DND-41 (cell line): ENCODE measurements at regions not wholly inside any gene's neighbourhood (a gene's known extent, or its start where the extent isn't known, plus 50 kb on each side); places are given as distances from the start of the nearest gene placed in this dataset.
"Not testable (repeated sequence)": the region's sequence is repeated elsewhere in the genome, so short reads cannot be mapped to it uniquely, and the experiment has no call there.

Experiments used
- ATAC-seq: fragments of 200-7000 bp; cut with Tn5 transposase; 3 replicates; pipeline ENCODE4 v1.9.1; 2021; ENCODE audit warnings: low read depth; ENCODE audit not compliant: insufficient read depth
- DNase-seq: peaks from one replicate; pipeline ENCODE4 v3.0.0-alpha.2; 2020
- H2AFZ ChIP-seq: 2 replicates; pipeline ENCODE4 v1.6.0; 2012; ENCODE audit warnings: low read depth, low read length
- H3K27ac ChIP-seq: 2 replicates; pipeline ENCODE4 v1.5.1; 2012; ENCODE audit warnings: low read length, inconsistent platforms
- H3K27me3 ChIP-seq: fragments of 200-600 bp; sonication (generic); 2 replicates; pipeline ENCODE4 v1.6.0; 2012; ENCODE audit warnings: low read length, mild to moderate bottlenecking, inconsistent platforms; ENCODE audit not compliant: insufficient read depth, poor library complexity
- H3K36me3 ChIP-seq: 2 replicates; pipeline ENCODE4 v1.5.1; 2012; ENCODE audit warnings: low read length, inconsistent platforms; ENCODE audit not compliant: insufficient read depth
- H3K4me1 ChIP-seq: 2 replicates; pipeline ENCODE4 v1.5.1; 2012; ENCODE audit warnings: mild to moderate bottlenecking, low read length; ENCODE audit not compliant: insufficient read depth
- H3K4me2 ChIP-seq: 2 replicates; pipeline ENCODE4 v1.6.0; 2012; ENCODE audit warnings: mild to moderate bottlenecking, moderate library complexity, low read length, inconsistent platforms; ENCODE audit not compliant: insufficient read depth
- H3K4me3 ChIP-seq, 2 experiments: fragments of 200-600 bp in 1 of 2; shearing (Covaris generic) in 1 of 2; 2 replicates each; pipeline ENCODE4 v1.5.1; 2012 to 2016; ENCODE audit warnings: inconsistent platforms in 2 of 2, low read length in 2 of 2, mild to moderate bottlenecking in 2 of 2, low read depth in 1 of 2, moderate library complexity in 1 of 2
- H3K79me2 ChIP-seq: 2 replicates; pipeline ENCODE4 v1.6.0; 2012; ENCODE audit warnings: low read length, inconsistent platforms; ENCODE audit not compliant: insufficient read depth
- H3K9ac ChIP-seq: 2 replicates; pipeline ENCODE4 v1.6.0; 2012; ENCODE audit warnings: low read depth, mild to moderate bottlenecking, inconsistent platforms, low read length, moderate library complexity
- H3K9me3 ChIP-seq: 2 replicates; pipeline ENCODE4 v1.5.1; 2012; ENCODE audit warnings: low read length, moderate library complexity, mild to moderate bottlenecking, inconsistent platforms; ENCODE audit not compliant: insufficient read depth, severe bottlenecking
- H4K20me1 ChIP-seq: 2 replicates; pipeline ENCODE4 v1.6.0; 2012; ENCODE audit warnings: low read length; ENCODE audit not compliant: insufficient read depth
- EZH2 ChIP-seq: IDR thresholded peaks from 3 replicates; pipeline ENCODE4 v1.6.1; 2012; ENCODE audit warnings: borderline replicate concordance, low read depth, mild to moderate bottlenecking, moderate library complexity, low read length, inconsistent platforms; ENCODE audit not compliant: severe bottlenecking
- TF ChIP-seq, protein P1 (sequence below): IDR thresholded peaks from 2 replicates; pipeline ENCODE4 v1.5.1; 2012; ENCODE audit warnings: borderline replicate concordance, low read length, moderate library complexity, mild to moderate bottlenecking; ENCODE audit not compliant: poor library complexity, severe bottlenecking; ENCODE audit errors: extremely low read depth

DNA sequence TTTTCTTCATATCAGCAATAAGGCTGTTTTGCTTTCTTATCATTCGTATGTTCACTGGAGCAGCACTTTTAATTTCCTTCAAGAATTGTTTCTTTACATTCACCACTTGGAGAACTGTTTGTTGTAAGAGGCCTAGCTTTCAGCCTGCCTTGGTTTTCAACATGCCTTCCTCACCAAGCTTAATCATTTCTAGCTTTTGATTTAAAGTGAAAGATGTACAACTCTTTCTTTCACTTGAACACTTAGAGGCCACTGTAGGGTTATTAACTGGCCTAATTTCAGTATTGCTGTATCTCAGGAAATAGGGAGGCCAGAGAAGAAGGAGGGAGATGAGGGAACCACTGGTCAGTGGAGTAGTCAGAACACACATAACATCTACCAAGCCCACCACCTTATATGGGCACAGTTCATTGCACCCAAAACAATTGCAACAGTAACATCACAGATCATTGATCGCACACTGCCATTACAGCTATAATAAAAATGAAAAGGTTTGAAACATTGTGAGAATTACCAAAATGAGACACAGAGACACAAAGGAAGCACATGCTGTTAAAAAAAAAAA is 181.4 kb upstream of the TUBA3C start:
- no peak for TF ChIP-seq EZH2
- TF ChIP-seq, protein P1, sequence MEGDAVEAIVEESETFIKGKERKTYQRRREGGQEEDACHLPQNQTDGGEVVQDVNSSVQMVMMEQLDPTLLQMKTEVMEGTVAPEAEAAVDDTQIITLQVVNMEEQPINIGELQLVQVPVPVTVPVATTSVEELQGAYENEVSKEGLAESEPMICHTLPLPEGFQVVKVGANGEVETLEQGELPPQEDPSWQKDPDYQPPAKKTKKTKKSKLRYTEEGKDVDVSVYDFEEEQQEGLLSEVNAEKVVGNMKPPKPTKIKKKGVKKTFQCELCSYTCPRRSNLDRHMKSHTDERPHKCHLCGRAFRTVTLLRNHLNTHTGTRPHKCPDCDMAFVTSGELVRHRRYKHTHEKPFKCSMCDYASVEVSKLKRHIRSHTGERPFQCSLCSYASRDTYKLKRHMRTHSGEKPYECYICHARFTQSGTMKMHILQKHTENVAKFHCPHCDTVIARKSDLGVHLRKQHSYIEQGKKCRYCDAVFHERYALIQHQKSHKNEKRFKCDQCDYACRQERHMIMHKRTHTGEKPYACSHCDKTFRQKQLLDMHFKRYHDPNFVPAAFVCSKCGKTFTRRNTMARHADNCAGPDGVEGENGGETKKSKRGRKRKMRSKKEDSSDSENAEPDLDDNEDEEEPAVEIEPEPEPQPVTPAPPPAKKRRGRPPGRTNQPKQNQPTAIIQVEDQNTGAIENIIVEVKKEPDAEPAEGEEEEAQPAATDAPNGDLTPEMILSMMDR = no peak
- no peak for ATAC-seq

DNA sequence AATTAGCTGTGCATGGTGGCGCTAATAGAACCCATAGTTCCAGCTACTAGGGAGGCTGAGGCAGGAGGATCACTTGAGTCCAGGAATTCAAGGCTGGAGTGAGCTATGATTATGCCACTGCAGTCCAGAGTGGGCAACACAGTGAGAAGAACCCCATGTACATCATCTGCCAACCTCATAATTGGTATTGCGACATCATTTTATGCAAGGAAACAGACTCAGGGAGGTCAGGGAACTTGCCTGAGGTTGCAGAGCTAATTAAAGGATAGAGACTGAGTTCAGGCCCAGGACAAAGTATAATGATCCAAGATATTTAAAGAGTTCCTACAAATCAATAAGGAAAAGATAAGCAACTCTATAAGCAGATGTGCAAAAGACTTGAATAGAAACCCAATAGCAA is 178.1 kb upstream of the TUBA3C start:
- H3K4me3 ChIP-seq, H3K4me2 ChIP-seq, H3K9me3 ChIP-seq: not testable (repeated sequence)

More for the DNA sequence above, 181.4 kb upstream of the TUBA3C start:
- Histone ChIP-seq H3K9ac (no peak overlapping the region), H3K4me2 (no peak overlapping the region), H3K27me3 (no peaks in the 10 kb centered on the region), H3K27ac (no peak overlapping the region), H3K4me1 (no peaks in the 10 kb centered on the region), H3K36me3 (no peaks in the 10 kb centered on the region), H2AFZ (no peak overlapping the region), H3K79me2 (no peaks in the 10 kb centered on the region), H4K20me1 (no peaks in the 10 kb centered on the region), H3K9me3 (no peaks in the 10 kb centered on the region), H3K4me3 (no peak overlapping the region)
- no peak for DNase-seq

DNA sequence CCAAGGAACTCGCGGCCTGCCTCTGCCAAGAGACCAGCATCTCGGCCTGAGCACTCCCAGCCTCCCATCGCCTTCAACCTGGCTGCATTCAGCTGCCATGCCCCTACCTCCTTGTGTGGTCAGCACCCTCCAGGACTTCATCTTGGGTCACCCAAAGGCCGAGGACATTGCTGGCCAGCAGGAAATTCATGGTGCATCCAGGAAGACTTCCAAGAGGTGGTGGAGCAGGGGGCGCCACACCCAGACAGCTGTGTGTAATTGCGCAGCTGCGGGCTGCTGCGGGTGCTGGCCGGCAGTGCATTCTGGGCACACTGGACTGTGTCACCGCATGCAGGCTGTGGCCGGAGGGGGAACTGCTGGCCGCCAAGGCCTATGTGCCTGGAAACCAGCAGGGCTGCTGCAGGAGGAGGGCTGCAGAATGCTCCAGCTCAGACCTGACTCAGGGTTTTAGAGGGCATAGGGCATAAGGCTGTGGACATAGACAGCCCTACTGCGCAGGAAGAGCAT is 164.3 kb upstream of the TUBA3C start:
- no peak overlapping the region for H3K4me2 ChIP-seq
- no peak overlapping the region for H3K27ac ChIP-seq
- H3K9ac ChIP-seq = no peak overlapping the region
- no peak overlapping the region for H2AFZ ChIP-seq
- no peaks in the 10 kb centered on the region for H3K36me3 ChIP-seq
- H3K9me3 ChIP-seq = no peaks in the 10 kb centered on the region
- no peaks in the 10 kb centered on the region for H3K27me3 ChIP-seq
- no peaks in the 10 kb centered on the region for H4K20me1 ChIP-seq
- ATAC-seq (no peak), DNase-seq (no peak)
- H3K4me3 ChIP-seq = no peak overlapping the region
- H3K4me1 ChIP-seq = no peaks in the 10 kb centered on the region
- H3K79me2 ChIP-seq = no peaks in the 10 kb centered on the region
- TF ChIP-seq, protein P1 = no peak
- TF ChIP-seq EZH2 = no peak

More for the DNA sequence above, 178.1 kb upstream of the TUBA3C start:
- not testable (repeated sequence) for H3K9ac ChIP-seq, H3K79me2 ChIP-seq, H3K4me1 ChIP-seq, H3K36me3 ChIP-seq, DNase-seq, H3K27ac ChIP-seq, H3K27me3 ChIP-seq, H2AFZ ChIP-seq, H4K20me1 ChIP-seq, ATAC-seq

DNA sequence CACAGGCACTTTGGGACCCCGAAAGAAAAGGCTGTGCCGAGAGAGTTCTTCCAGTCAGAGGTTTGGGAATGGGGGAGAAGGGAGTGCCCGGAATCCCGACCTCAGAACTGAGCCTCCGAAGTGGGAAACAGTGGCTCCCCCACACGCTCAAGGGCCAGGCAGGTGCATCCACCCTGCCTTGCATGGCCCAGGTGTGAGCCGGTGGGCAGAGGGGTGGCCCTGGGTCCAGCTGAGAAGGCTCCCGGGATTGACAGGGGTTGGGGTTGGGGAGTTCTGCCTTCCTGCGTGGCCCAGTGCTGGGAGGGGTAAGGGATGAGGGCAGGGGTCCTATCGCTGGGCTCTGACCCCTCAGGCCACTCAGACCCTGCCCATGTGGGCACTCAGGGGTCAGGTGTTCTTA is 163.5 kb upstream of the TUBA3C start:
- H3K4me1 ChIP-seq = no peaks in the 10 kb centered on the region
- H3K27me3 ChIP-seq = no peaks in the 10 kb centered on the region
- no peaks in the 10 kb centered on the region for H3K9me3 ChIP-seq
- ATAC-seq (no peak), DNase-seq (no peak)
- TF ChIP-seq EZH2 = no peak
- TF ChIP-seq, protein P1 = no peak
- H3K36me3 ChIP-seq = no peaks in the 10 kb centered on the region
- H3K79me2 ChIP-seq = no peaks in the 10 kb centered on the region
- H4K20me1 ChIP-seq = no peaks in the 10 kb centered on the region
- H3K9ac ChIP-seq = no peak overlapping the region
- H3K4me2 ChIP-seq = no peak overlapping the region
- H3K4me3 ChIP-seq = no peak overlapping the region
- no peak overlapping the region for H2AFZ ChIP-seq
- no peak overlapping the region for H3K27ac ChIP-seq

DNA sequence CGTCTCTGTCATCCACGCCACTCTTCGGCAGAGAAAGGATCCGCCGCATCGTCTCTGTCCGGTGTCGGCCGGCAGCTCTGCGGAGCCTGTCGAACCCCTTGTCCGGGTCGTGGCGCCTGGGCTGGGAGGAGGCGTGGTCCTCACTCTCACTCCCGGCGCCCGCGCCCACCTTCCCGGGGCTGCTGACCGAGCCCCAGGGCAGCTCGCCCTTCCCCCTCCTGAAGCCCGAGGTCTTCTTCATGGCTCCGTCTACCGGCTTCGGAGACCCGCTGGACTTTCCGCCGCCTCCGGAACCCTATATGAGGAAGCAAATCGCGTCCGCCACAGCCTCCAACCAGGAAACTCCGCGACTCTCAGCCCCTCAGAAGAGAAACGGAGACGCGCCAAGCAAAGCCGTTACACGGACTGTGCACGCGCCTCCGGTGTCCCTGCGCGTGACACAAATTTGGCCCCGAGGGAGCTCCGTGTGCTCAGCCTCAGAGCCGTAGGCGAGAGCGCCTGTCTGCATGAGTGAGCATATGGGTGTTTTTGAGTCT is 163.0 kb upstream of the TUBA3C start:
- not testable (repeated sequence) for H3K4me2 ChIP-seq

More for the DNA sequence above, 163.0 kb upstream of the TUBA3C start:
- not testable (repeated sequence) for H3K4me3 ChIP-seq, H2AFZ ChIP-seq, H3K9ac ChIP-seq, H3K9me3 ChIP-seq, H3K27ac ChIP-seq, ATAC-seq, DNase-seq, H3K36me3 ChIP-seq, H3K79me2 ChIP-seq, H3K4me1 ChIP-seq, H4K20me1 ChIP-seq, H3K27me3 ChIP-seq
